Sciatic nerve (tissue), 2 donors: ENCODE measurements at regions not wholly inside any gene's neighbourhood (a gene's known extent, or its start where the extent isn't known, plus 50 kb on each side); places are given as distances from the start of the nearest gene placed in this dataset.
"Not testable (repeated sequence)": the region's sequence is repeated elsewhere in the genome, so short reads cannot be mapped to it uniquely, and the experiment has no call there.

Source experiments
- ATAC-seq: fragments of 200-7000 bp; cut with Tn5 transposase; one replicate; pipeline ENCODE4 v1.9.1; 2020; ENCODE audit warnings: mild to moderate bottlenecking, moderate library complexity
- DNase-seq: peaks from one replicate; pipeline ENCODE4 v3.0.0-alpha.2; 2020; ENCODE audit warnings: low spot score
- intact Hi-C: fragments of 100-400 bp; cut with DNase I; formaldehyde crosslinking; loops from one replicate; pipeline ENCODE4 v1.14.2; 2022
- donor health status: DM: no; HTN: no; CAD: no.
- donor health status: DM: no; HTN: no; CAD: no.

GRCh38 chr10:21413680-21414079, 111.8 kb downstream of the SKIDA1 start:
- ATAC-seq, result no peak
- intact Hi-C loops, result no loop called here
- no peak for DNase-seq

GRCh38 chr10:21413268-21413667, 112.2 kb downstream of the SKIDA1 start:
- intact Hi-C loops, result no loop called here
- no peak for DNase-seq
- ATAC-seq, result no peak

GRCh38 chr10:21406595-21407193, 118.8 kb downstream of the SKIDA1 start:
- DNase-seq (no peak), ATAC-seq (peak; percentile 24)
- intact Hi-C loops, result no loop called here

GRCh38 chr10:21405981-21406380, 119.5 kb downstream of the SKIDA1 start:
- intact Hi-C loops, result no loop called here
- DNase-seq (no peak), ATAC-seq (no peak)

- DNase-seq (no peak), ATAC-seq (no peak)
- intact Hi-C loops, result no loop called here
These were observed 122.0 kb downstream of the SKIDA1 start for GRCh38 chr10:21403256-21404015.

GRCh38 chr10:21402606-21403083, 122.8 kb downstream of the SKIDA1 start:
- ATAC-seq (no peak), DNase-seq (no peak)
- intact Hi-C loops, result no loop called here

- intact Hi-C loops, result no loop called here
- no peak for DNase-seq
These were observed 124.3 kb downstream of the SKIDA1 start for GRCh38 chr10:21401196-21401595.

GRCh38 chr10:21399392-21400035, 126.0 kb downstream of the SKIDA1 start:
- intact Hi-C loops, result no loop called here
- no peak for DNase-seq
- no peak for ATAC-seq

More at GRCh38 chr10:21401196-21401595, 124.3 kb downstream of the SKIDA1 start:
- ATAC-seq, result no peak

GRCh38 chr10:21398563-21399231, 126.8 kb downstream of the SKIDA1 start:
- intact Hi-C loops, result no loop called here
- DNase-seq (no peak), ATAC-seq (no peak)

GRCh38 chr10:21396889-21397288, 128.6 kb downstream of the SKIDA1 start:
- intact Hi-C loops, result no loop called here
- ATAC-seq (no peak), DNase-seq (no peak)

GRCh38 chr10:21393931-21394330, 131.6 kb downstream of the SKIDA1 start:
- intact Hi-C loops, result no loop called here
- no peak for ATAC-seq
- DNase-seq, result no peak

GRCh38 chr10:21388589-21388988, 136.9 kb downstream of the SKIDA1 start:
- DNase-seq (no peak), ATAC-seq (no peak)
- intact Hi-C loops, result no loop called here

GRCh38 chr10:21387868-21388267, 137.6 kb downstream of the SKIDA1 start:
- intact Hi-C loops, result no loop called here
- ATAC-seq, result no peak

GRCh38 chr10:21385996-21386585, 139.4 kb downstream of the SKIDA1 start:
- intact Hi-C loops, result no loop called here
- DNase-seq, result no peak
- ATAC-seq, result no peak

More at GRCh38 chr10:21387868-21388267, 137.6 kb downstream of the SKIDA1 start:
- DNase-seq, result no peak

GRCh38 chr10:21385536-21385935, 139.9 kb downstream of the SKIDA1 start:
- intact Hi-C loops, result no loop called here

GRCh38 chr10:21379143-21379542, 146.3 kb downstream of the SKIDA1 start:
- intact Hi-C loops, result no loop called here
- ATAC-seq (no peak), DNase-seq (no peak)

More at GRCh38 chr10:21385536-21385935, 139.9 kb downstream of the SKIDA1 start:
- DNase-seq (no peak), ATAC-seq (no peak)

GRCh38 chr10:21375274-21375673, 150.2 kb downstream of the SKIDA1 start:
- DNase-seq, intact Hi-C loops, ATAC-seq: not testable (repeated sequence)

GRCh38 chr10:21373881-21374280, 151.6 kb downstream of the SKIDA1 start:
- ATAC-seq, intact Hi-C loops, DNase-seq: not testable (repeated sequence)
